DND-41 (cell line): ENCODE measurements at regions not wholly inside any gene's neighbourhood (a gene's known extent, or its start where the extent isn't known, plus 50 kb on each side); places are given as distances from the start of the nearest gene placed in this dataset.
"Not testable (repeated sequence)": the region's sequence is repeated elsewhere in the genome, so short reads cannot be mapped to it uniquely, and the experiment has no call there.

Source experiments
- ATAC-seq: fragments of 200-7000 bp; cut with Tn5 transposase; 3 replicates; pipeline ENCODE4 v1.9.1; 2021; ENCODE audit warnings: low read depth; ENCODE audit not compliant: insufficient read depth
- DNase-seq: peaks from one replicate; pipeline ENCODE4 v3.0.0-alpha.2; 2020
- H2AFZ ChIP-seq: 2 replicates; pipeline ENCODE4 v1.6.0; 2012; ENCODE audit warnings: low read depth, low read length
- H3K27ac ChIP-seq: 2 replicates; pipeline ENCODE4 v1.5.1; 2012; ENCODE audit warnings: low read length, inconsistent platforms
- H3K27me3 ChIP-seq: fragments of 200-600 bp; sonication (generic); 2 replicates; pipeline ENCODE4 v1.6.0; 2012; ENCODE audit warnings: low read length, mild to moderate bottlenecking, inconsistent platforms; ENCODE audit not compliant: insufficient read depth, poor library complexity
- H3K36me3 ChIP-seq: 2 replicates; pipeline ENCODE4 v1.5.1; 2012; ENCODE audit warnings: low read length, inconsistent platforms; ENCODE audit not compliant: insufficient read depth
- H3K4me1 ChIP-seq: 2 replicates; pipeline ENCODE4 v1.5.1; 2012; ENCODE audit warnings: mild to moderate bottlenecking, low read length; ENCODE audit not compliant: insufficient read depth
- H3K4me2 ChIP-seq: 2 replicates; pipeline ENCODE4 v1.6.0; 2012; ENCODE audit warnings: mild to moderate bottlenecking, moderate library complexity, low read length, inconsistent platforms; ENCODE audit not compliant: insufficient read depth
- H3K4me3 ChIP-seq, 2 experiments: fragments of 200-600 bp in 1 of 2; shearing (Covaris generic) in 1 of 2; 2 replicates each; pipeline ENCODE4 v1.5.1; 2012 to 2016; ENCODE audit warnings: inconsistent platforms in 2 of 2, low read length in 2 of 2, mild to moderate bottlenecking in 2 of 2, low read depth in 1 of 2, moderate library complexity in 1 of 2
- H3K79me2 ChIP-seq: 2 replicates; pipeline ENCODE4 v1.6.0; 2012; ENCODE audit warnings: low read length, inconsistent platforms; ENCODE audit not compliant: insufficient read depth
- H3K9ac ChIP-seq: 2 replicates; pipeline ENCODE4 v1.6.0; 2012; ENCODE audit warnings: low read depth, mild to moderate bottlenecking, inconsistent platforms, low read length, moderate library complexity
- H3K9me3 ChIP-seq: 2 replicates; pipeline ENCODE4 v1.5.1; 2012; ENCODE audit warnings: low read length, moderate library complexity, mild to moderate bottlenecking, inconsistent platforms; ENCODE audit not compliant: insufficient read depth, severe bottlenecking
- H4K20me1 ChIP-seq: 2 replicates; pipeline ENCODE4 v1.6.0; 2012; ENCODE audit warnings: low read length; ENCODE audit not compliant: insufficient read depth
- EZH2 ChIP-seq: IDR thresholded peaks from 3 replicates; pipeline ENCODE4 v1.6.1; 2012; ENCODE audit warnings: borderline replicate concordance, low read depth, mild to moderate bottlenecking, moderate library complexity, low read length, inconsistent platforms; ENCODE audit not compliant: severe bottlenecking
- TF ChIP-seq, protein P1 (sequence below): IDR thresholded peaks from 2 replicates; pipeline ENCODE4 v1.5.1; 2012; ENCODE audit warnings: borderline replicate concordance, low read length, moderate library complexity, mild to moderate bottlenecking; ENCODE audit not compliant: poor library complexity, severe bottlenecking; ENCODE audit errors: extremely low read depth

DNA sequence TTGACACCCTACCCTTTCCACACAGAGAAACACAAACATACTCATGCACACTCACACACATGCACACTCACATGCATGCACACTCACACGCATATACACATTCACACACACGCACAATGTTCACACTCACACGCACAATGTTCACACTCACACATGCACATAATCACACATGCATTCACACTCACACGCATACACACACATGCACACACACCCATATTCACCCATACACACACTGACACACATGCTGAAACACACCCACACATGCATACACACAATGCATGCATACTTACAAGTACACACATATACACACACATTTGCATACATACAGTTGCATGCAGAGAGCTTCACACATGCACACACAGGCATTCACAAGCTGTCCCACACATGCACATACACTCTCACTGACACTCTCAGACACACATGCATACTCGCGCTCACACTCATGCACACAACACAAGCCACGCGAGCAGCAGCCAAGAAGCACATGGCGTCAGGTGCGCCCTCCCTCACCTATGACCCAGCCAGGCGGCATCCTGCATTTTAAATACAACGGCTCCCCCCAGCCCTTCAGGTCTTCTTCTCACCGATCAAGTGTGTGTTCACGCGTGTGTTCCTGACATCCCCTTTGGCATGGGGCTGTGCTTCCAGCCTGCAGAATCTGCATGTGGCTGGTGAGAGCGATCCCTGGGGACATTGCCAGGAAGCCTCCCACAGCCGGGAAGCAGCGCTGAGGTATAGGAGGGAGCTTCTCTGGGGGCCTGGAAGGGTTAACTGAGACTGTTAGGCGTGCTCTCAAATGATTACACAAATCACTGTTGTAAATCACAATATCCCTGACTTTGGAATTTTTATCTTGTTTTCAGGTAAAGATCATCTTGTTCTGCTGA is 195.1 kb downstream of the RTP5 start:
- TF ChIP-seq, protein P1, sequence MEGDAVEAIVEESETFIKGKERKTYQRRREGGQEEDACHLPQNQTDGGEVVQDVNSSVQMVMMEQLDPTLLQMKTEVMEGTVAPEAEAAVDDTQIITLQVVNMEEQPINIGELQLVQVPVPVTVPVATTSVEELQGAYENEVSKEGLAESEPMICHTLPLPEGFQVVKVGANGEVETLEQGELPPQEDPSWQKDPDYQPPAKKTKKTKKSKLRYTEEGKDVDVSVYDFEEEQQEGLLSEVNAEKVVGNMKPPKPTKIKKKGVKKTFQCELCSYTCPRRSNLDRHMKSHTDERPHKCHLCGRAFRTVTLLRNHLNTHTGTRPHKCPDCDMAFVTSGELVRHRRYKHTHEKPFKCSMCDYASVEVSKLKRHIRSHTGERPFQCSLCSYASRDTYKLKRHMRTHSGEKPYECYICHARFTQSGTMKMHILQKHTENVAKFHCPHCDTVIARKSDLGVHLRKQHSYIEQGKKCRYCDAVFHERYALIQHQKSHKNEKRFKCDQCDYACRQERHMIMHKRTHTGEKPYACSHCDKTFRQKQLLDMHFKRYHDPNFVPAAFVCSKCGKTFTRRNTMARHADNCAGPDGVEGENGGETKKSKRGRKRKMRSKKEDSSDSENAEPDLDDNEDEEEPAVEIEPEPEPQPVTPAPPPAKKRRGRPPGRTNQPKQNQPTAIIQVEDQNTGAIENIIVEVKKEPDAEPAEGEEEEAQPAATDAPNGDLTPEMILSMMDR = no peak
- no peak for TF ChIP-seq EZH2
- Histone ChIP-seq H2AFZ (no peak overlapping the region), H4K20me1 (no peaks in the 10 kb centered on the region), H3K4me3 (no peak overlapping the region), H3K27me3 (peaks cover 3% of the 10 kb centered on the region), H3K9me3 (no peaks in the 10 kb centered on the region), H3K27ac (no peak overlapping the region), H3K4me2 (no peak overlapping the region), H3K36me3 (no peaks in the 10 kb centered on the region), H3K9ac (no peak overlapping the region), H3K79me2 (no peaks in the 10 kb centered on the region), H3K4me1 (no peaks in the 10 kb centered on the region)
- ATAC-seq (no peak), DNase-seq (no peak)

DNA sequence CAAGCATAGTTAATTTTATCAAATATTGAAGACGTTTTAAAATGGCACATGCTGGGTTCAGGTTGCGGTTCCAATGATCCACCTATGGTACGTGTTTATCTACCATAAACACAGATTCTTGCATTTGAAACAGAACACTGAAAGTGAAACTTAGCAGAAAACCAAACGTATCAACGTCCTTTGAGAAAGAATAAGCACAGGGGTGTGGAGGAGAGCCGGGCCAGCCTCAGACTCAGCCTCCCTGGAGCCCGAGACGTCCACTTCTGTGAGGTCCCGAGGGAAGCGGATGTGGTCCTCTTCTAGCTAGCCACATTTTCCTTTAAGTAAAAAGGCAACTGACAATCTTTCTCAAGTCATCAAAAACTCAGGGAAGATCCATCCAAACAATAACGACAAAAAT is 195.9 kb downstream of the RTP5 start:
- H3K4me3 ChIP-seq = no peak overlapping the region
- no peak overlapping the region for H2AFZ ChIP-seq
- no peaks in the 10 kb centered on the region for H3K36me3 ChIP-seq
- H4K20me1 ChIP-seq = no peaks in the 10 kb centered on the region
- H3K4me2 ChIP-seq = no peak overlapping the region
- H3K9ac ChIP-seq = no peak overlapping the region
- H3K27me3 ChIP-seq = peaks cover 3% of the 10 kb centered on the region
- ATAC-seq (no peak), DNase-seq (no peak)
- no peaks in the 10 kb centered on the region for H3K79me2 ChIP-seq
- H3K4me1 ChIP-seq = no peaks in the 10 kb centered on the region
- TF ChIP-seq, protein P1 = no peak
- TF ChIP-seq EZH2 = no peak
- no peaks in the 10 kb centered on the region for H3K9me3 ChIP-seq
- H3K27ac ChIP-seq = no peak overlapping the region

DNA sequence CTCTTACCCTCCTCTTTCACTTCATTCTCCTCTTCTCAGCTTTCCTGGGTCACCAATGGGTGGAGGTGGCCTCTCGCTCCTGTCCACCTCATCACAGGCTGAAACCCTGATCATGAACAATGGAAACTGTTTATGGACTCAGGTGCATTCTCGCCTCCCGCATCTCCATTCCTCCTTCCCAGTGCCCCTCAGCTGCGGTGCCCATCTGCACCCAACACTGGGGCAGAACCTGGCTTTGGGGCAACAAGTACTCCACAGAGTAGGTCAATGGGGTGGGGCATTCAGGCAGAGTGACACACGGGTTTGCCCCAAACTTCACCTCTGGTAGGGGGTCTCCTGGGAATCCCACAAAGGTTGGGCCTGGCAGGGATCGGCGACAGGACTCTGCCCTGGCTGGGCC is 199.5 kb downstream of the RTP5 start:
- DNase-seq (no peak), ATAC-seq (no peak)
- Histone ChIP-seq H3K4me2 (no peak overlapping the region), H4K20me1 (no peaks in the 10 kb centered on the region), H3K27ac (no peak overlapping the region), H3K9me3 (no peaks in the 10 kb centered on the region), H3K4me3 (no peak overlapping the region), H2AFZ (no peak overlapping the region), H3K27me3 (peaks cover 3% of the 10 kb centered on the region), H3K36me3 (no peaks in the 10 kb centered on the region), H3K9ac (no peak overlapping the region), H3K79me2 (no peaks in the 10 kb centered on the region), H3K4me1 (no peaks in the 10 kb centered on the region)
- no peak for TF ChIP-seq EZH2
- TF ChIP-seq, protein P1 = no peak

DNA sequence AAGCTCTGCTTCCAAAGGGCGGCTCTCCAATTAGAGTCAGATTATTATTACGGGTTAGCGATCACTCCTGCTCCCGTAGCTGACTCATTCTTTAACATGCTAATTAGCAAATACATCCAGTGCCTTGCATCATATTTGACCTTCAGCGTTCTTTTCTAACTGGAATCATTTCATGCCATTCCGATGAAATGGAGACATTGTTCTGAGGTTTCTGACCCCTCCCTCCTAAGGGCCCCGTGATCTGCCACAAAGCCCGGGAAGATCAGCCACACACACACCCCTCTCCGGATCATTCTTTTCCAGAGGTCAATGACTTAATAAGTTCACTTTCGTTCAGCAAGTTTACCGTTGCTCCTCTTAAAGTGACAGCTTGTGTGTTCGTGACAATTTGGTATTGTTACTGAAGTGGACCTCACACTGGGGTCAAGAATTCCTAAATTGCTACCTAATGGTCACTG is 200.4 kb downstream of the RTP5 start:
- DNase-seq, H3K9ac ChIP-seq, H4K20me1 ChIP-seq, H3K27me3 ChIP-seq, H3K4me1 ChIP-seq, H3K79me2 ChIP-seq, H3K27ac ChIP-seq, H3K4me2 ChIP-seq, H3K9me3 ChIP-seq, H2AFZ ChIP-seq, ATAC-seq, H3K4me3 ChIP-seq, H3K36me3 ChIP-seq: not testable (repeated sequence)

DNA sequence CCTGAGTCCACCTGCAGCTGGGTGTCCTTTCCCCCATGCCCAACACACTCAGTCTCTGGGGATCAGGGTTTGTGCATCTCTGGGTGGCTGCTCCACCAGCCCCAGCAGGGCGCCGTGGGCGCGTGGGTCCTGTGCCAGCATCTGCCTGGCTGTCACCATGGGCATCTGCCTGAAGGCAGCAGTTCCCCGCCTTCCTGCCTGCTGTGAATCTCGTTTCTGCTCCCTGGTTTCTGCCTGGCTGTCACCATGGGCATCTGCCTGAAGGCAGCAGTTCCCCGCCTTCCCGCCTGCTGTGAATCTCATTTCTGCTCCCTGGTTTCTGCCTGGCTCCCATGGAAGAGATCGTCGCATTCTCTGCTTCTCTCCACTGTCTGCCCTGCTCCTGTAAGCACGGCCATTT is 201.2 kb downstream of the RTP5 start:
- not testable (repeated sequence) for H3K36me3 ChIP-seq, H4K20me1 ChIP-seq, H2AFZ ChIP-seq, H3K27ac ChIP-seq, H3K9me3 ChIP-seq, H3K4me3 ChIP-seq, H3K4me1 ChIP-seq, DNase-seq, H3K27me3 ChIP-seq, H3K4me2 ChIP-seq, H3K9ac ChIP-seq, H3K79me2 ChIP-seq
- ATAC-seq = peak; percentile 31; the same call in 1 of the 3 replicates

DNA sequence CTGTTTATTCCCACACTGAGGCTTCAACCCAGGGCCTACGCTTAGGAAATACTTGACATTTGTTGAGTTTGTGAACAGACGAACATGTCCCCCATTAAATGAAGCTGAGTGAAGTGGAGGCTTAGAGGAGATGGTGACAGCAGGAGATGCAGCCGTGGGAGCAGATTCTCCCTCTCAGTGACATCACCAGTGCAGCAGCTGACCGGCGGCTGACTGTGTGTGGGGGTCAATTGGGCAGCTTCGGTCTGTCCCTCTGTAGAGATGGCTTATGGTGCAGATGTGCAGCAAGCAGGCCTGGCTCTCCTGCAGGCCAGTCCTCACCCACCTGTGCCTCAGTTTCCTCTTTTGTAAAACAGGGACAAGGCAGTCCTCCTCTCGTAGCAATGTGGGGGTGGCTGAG is 201.8 kb downstream of the RTP5 start:
- H3K27me3 ChIP-seq, H3K4me2 ChIP-seq, H2AFZ ChIP-seq, H3K36me3 ChIP-seq, H3K27ac ChIP-seq, H4K20me1 ChIP-seq, H3K4me3 ChIP-seq, ATAC-seq, DNase-seq, H3K9me3 ChIP-seq, H3K79me2 ChIP-seq, H3K9ac ChIP-seq, H3K4me1 ChIP-seq: not testable (repeated sequence)
